ENCODE measurements at regions not wholly inside any gene's neighbourhood (a gene's known extent, or its start where the extent isn't known, plus 50 kb on each side); places are given as distances from the start of the nearest gene placed in this dataset.

DNA sequence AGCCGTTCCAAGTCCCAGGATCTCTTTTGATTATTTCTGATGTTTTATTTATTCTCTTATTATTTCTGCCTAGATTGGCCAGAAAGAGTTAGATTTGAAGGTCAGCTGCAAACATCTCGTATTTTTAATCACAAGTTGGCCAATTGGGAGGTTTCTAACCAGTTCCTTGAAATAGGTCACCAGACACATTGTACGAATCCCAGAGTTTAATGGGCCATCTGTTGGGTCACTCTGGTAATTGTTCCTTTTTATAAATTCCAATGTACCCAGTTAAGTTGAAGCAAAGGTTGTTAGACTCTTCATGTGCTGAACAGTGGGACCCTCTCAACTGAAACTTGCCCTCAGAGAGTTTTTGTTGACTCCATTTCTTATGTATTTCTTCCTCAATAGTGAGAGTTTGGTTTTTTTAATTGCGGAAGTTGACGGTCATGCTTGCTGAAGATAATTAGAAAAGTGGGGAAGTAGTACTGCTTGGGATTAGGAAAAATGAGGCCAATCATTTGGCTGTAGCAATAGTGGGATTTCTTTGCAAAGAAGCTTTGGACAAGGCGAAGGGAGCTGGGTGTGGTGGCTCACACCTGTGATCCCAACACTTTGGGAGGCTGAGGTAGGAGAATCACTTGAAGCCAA, 382.7 kb upstream of the RGS6 start:
- TF ChIP-seq, protein P1, sequence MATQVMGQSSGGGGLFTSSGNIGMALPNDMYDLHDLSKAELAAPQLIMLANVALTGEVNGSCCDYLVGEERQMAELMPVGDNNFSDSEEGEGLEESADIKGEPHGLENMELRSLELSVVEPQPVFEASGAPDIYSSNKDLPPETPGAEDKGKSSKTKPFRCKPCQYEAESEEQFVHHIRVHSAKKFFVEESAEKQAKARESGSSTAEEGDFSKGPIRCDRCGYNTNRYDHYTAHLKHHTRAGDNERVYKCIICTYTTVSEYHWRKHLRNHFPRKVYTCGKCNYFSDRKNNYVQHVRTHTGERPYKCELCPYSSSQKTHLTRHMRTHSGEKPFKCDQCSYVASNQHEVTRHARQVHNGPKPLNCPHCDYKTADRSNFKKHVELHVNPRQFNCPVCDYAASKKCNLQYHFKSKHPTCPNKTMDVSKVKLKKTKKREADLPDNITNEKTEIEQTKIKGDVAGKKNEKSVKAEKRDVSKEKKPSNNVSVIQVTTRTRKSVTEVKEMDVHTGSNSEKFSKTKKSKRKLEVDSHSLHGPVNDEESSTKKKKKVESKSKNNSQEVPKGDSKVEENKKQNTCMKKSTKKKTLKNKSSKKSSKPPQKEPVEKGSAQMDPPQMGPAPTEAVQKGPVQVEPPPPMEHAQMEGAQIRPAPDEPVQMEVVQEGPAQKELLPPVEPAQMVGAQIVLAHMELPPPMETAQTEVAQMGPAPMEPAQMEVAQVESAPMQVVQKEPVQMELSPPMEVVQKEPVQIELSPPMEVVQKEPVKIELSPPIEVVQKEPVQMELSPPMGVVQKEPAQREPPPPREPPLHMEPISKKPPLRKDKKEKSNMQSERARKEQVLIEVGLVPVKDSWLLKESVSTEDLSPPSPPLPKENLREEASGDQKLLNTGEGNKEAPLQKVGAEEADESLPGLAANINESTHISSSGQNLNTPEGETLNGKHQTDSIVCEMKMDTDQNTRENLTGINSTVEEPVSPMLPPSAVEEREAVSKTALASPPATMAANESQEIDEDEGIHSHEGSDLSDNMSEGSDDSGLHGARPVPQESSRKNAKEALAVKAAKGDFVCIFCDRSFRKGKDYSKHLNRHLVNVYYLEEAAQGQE (IDR thresholded peaks at IDR 0.05; ENCODE audit: borderline replicate concordance) = no peak
- no peak for TF ChIP-seq POLR2AphosphoS5 (IDR thresholded peaks at IDR 0.05)
- TF ChIP-seq, protein P2, sequence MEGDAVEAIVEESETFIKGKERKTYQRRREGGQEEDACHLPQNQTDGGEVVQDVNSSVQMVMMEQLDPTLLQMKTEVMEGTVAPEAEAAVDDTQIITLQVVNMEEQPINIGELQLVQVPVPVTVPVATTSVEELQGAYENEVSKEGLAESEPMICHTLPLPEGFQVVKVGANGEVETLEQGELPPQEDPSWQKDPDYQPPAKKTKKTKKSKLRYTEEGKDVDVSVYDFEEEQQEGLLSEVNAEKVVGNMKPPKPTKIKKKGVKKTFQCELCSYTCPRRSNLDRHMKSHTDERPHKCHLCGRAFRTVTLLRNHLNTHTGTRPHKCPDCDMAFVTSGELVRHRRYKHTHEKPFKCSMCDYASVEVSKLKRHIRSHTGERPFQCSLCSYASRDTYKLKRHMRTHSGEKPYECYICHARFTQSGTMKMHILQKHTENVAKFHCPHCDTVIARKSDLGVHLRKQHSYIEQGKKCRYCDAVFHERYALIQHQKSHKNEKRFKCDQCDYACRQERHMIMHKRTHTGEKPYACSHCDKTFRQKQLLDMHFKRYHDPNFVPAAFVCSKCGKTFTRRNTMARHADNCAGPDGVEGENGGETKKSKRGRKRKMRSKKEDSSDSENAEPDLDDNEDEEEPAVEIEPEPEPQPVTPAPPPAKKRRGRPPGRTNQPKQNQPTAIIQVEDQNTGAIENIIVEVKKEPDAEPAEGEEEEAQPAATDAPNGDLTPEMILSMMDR (IDR thresholded peaks at IDR 0.05; ENCODE audit: poor library complexity, severe bottlenecking) = no peak
